ENCODE measurements at regions not wholly inside any gene's neighbourhood (a gene's known extent, or its start where the extent isn't known, plus 50 kb on each side); places are given as distances from the start of the nearest gene placed in this dataset.

DNA sequence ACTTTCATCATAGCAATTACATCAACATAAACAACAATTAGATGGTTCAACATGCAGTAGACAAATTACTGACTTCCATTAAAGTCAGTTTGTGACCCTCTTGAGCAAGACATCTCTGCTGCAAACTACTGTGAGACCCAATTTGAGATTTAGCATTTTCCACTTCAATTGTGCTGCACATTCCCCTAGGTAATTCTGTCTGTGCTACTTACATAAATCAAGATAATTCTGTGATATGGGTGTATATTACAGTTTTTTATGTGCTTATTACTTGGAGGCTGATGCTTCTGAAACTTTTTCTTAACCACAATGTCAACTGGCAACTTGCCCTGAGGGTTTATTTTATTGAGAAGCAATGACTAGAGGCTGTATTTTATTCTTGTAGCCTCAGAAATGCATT lies 1714.4 kb downstream of the OLFM4 start:
- TF ChIP-seq, protein P1, sequence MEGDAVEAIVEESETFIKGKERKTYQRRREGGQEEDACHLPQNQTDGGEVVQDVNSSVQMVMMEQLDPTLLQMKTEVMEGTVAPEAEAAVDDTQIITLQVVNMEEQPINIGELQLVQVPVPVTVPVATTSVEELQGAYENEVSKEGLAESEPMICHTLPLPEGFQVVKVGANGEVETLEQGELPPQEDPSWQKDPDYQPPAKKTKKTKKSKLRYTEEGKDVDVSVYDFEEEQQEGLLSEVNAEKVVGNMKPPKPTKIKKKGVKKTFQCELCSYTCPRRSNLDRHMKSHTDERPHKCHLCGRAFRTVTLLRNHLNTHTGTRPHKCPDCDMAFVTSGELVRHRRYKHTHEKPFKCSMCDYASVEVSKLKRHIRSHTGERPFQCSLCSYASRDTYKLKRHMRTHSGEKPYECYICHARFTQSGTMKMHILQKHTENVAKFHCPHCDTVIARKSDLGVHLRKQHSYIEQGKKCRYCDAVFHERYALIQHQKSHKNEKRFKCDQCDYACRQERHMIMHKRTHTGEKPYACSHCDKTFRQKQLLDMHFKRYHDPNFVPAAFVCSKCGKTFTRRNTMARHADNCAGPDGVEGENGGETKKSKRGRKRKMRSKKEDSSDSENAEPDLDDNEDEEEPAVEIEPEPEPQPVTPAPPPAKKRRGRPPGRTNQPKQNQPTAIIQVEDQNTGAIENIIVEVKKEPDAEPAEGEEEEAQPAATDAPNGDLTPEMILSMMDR (IDR thresholded peaks at IDR 0.05) = no peak
- no peak for TF ChIP-seq POLR2A (IDR thresholded peaks at IDR 0.05)

Measured in heart left ventricle (tissue), 13 donors.